ENCODE measurements at regions not wholly inside any gene's neighbourhood (a gene's known extent, or its start where the extent isn't known, plus 50 kb on each side); places are given as distances from the start of the nearest gene placed in this dataset.

DNA sequence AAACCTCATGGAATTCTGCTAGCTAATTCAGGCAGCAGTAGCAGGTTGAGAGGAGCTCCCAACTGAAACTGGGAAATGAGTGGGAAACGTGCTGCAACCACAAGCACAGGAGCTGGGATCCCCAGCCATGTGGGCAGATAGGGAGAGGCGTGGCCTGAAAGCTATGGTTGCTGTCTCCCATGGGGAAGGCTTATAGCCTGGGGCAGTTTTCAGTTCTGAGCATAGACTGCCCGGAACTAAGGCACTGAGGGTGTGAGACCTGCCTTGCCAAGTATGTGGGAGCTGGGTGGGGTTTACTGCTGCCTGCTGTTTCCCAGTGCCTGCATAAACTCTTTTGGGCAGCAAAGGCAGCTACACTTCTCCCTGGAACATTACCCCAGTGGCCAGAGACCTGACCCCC, 229.5 kb downstream of the TUSC7 start:
- DNase-seq: no peak

GRCh38 chr3:116939550-116939949, 230.0 kb downstream of the TUSC7 start:
- DNase-seq: no peak

- no peak for DNase-seq
These were observed 231.1 kb downstream of the TUSC7 start for GRCh38 chr3:116940719-116941118.

GRCh38 chr3:116946376-116946775, 236.8 kb downstream of the TUSC7 start:
- no peak for DNase-seq

DNA sequence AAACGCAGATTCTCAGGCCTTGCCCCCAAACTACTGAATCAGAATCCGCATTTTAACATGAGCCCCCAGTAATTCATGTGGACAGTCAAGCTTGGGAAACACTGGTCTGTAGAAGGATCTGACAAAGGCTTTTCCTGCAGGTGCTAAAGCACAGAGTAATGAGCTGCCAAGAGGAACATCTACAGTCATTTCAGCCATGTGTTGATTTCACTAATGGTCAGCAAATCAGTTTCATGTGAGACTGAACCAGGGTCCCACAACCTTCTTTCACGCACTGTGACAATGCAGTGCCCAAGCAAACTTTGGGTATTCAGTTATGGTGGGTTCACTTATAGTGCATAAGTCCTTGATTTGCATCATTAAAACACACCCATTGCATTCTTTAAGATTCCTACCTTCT, 237.6 kb downstream of the TUSC7 start:
- DNase-seq: no peak

- DNase-seq: no peak
These were observed 238.2 kb downstream of the TUSC7 start for GRCh38 chr3:116947809-116948208.

- no peak for DNase-seq
These were observed 240.9 kb downstream of the TUSC7 start for GRCh38 chr3:116950301-116951055.

GRCh38 chr3:116951610-116952009, 242.0 kb downstream of the TUSC7 start:
- DNase-seq: no peak

DNA sequence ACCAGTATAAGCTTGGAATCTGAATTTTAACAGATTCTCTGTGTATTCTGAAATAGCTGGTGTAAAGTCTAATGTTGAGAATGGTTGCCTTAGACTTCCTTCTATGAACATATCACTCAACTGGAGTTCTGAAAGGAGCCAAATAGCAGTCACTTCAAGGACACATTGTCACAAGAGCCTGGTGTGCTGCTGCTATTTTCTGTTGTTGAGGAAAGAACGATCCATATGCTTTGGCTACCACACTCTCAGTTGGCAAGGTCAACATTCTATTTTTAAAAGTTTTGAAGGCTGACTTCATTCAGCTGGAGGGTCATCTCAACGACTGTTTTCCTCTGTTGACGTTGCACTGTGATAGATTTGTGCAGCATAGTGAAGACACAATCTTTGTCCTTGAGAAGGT, 248.7 kb downstream of the TUSC7 start:
- no peak for DNase-seq

DNA sequence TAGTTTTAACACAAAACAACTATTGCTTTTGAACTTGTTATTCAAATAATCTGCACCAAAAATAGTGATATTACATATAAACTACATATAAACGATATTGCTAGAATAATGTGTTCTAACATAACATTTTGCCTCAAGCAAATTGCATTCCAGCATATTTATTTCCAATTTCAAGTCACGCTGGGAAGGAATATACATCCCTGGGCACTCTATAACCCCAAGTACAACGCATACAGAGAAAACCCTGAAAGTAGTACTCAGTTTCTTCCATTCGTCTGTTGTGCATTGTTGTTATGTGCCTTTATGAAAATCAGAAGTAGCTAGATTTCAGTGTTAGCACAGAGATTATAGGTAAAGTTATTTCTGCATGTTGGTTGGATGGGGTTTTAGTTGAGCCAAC, 251.5 kb downstream of the TUSC7 start:
- DNase-seq: no peak

DNA sequence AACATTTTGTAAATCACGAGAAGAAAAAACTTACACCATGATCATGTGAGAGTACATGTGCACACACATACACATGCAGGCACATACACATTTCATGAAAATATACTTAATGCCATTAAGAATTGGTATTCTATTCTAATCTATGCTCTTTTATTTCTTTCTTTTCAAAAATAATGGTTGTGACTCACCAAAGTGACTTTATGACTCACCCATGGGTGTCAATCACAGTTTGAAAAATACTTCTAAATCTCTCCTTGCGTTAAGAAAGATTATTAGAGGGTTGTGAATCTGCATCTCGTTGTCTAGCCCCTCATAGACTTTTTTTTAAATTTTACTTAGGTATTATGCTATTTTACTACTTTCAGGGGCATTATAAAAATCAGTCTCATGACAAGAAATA, 254.2 kb downstream of the TUSC7 start:
- DNase-seq: no peak

GRCh38 chr3:116966649-116967048, 257.1 kb downstream of the TUSC7 start:
- DNase-seq: no peak

- no peak for DNase-seq
These were observed 259.6 kb downstream of the TUSC7 start for GRCh38 chr3:116969135-116969534.

- no peak for DNase-seq
These were observed 260.1 kb downstream of the TUSC7 start for GRCh38 chr3:116969646-116970045.

GRCh38 chr3:116971531-116971930, 262.0 kb downstream of the TUSC7 start:
- DNase-seq: no peak

GRCh38 chr3:116974702-116975101, 265.1 kb downstream of the TUSC7 start:
- DNase-seq: no peak

GRCh38 chr3:116977441-116977840, 267.9 kb downstream of the TUSC7 start:
- DNase-seq: no peak

DNA sequence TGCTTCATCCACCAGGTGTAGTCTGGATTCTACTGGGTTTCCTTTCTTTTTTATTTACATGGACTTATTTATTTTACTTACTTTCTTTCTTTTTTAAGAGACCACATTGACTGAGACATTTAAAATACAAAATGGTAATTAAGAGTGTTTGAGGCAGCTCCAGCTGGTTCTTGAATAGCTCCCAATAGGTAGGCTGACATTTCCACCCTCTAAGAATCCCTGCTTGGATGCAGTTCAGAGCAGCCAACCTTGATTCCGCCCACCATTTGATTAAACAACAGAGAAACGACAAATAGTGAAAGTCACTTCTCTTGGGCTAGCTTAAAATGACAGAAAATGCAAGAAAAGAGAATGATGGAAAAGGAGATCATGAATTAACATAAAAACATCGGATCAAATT, 270.5 kb downstream of the TUSC7 start:
- no peak for DNase-seq

DNA sequence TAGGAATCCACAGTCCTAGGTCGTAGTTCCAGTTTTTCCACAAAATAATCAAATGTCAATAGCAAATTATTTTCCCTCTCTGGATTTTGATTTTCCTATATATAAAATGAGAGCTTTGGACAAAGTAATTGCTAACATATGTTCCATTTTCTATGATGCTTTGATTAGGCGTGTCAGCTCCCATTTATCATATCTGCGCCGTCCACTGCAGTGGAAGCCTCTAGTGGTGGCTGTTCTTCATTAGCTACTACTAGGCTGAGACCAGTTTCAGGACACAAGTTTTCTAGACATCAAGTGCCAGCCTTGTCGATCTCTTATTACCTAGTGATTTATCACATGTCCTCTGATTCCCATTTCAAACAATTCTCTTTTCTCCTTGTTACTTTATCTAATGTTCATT, 271.5 kb downstream of the TUSC7 start:
- DNase-seq: no peak

- DNase-seq: no peak
These were observed 274.7 kb downstream of the TUSC7 start for GRCh38 chr3:116984301-116984700.

DNA sequence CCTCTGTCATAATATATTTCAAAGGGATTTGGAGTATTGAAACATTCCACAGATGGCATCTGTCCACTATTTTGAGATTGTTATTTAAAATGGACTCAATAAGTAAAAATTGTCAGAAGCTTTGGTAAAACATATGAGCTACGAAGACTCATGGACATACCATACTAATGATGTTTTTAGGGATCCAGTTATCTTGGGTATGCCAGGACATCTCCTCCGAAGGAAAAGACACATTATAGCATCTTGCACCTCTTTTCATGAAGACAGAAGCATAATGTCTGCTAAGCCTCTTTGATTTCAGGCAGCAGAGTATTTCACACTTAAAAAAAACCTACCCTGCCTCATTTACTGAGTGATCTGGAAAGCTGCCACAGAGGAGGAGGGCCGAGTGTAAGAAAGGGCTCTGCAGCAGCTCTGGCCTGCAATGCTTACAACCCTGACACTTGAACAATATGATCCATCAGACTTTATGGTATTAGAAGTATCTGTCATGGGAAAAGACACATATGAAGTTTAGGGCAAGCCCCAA, 284.8 kb downstream of the TUSC7 start:
- no peak for DNase-seq

DNA sequence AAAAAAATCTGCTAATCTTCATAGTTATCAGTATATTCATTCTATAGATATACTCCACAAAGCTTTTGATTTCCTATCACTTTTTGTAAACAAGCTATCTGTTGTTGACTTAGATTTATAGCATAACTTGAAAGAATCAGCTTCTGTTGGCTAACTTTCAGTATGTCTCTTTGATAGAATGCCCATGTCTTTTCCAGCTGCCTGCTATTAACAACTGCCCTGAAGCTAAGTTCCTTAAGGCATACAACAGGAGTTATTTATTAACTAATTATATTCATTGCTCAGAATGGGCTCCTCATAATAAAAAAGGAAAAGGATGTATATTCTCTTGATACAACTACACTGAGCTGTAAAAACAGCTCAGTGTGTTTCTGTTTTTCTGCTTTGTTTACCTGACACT, 293.9 kb downstream of the TUSC7 start:
- DNase-seq: no peak

DNA sequence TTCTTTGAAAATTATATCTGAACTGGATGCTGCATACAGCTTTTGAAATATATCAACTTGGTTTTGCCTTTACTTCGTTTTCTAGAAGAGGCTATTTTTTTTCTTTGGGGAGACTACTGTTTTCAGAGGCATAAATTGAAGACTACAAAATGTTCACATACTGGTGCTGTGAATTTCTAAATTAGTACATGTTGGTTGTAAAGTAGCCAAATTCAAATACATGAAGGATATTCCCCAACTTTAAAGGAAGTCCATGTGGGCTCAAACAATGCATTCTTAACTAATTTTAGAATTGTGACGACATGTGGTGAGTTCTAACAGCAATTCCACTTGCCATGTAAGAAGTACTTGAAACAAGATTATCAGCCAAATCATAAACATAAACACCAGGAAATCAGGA, 295.7 kb downstream of the TUSC7 start:
- DNase-seq: no peak

- no peak for DNase-seq
These were observed 296.4 kb downstream of the TUSC7 start for GRCh38 chr3:117005911-117006522.

DNA sequence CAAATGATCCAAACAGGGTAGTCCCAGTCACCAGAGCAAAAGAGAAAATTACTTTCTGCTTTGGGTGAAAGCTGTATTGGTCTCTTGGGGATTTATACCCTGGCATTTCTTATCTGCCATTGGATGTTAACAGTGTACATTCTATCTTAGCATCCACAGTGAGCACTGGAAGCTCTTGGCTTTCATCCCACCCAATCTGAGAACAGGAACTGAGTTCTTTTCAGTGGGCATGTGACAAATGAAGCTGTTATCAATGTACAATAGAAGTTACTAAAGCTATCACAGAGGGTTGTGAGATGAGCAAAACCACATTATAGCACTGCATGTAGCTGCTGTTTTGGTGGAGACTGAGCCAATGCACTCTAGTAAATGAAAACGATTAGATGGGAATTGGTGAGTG, 300.7 kb downstream of the TUSC7 start:
- DNase-seq: no peak
